A549 (cell line): ENCODE measurements at regions not wholly inside any gene's neighbourhood (a gene's known extent, or its start where the extent isn't known, plus 50 kb on each side); places are given as distances from the start of the nearest gene placed in this dataset.

Experiments used
- CBX8 ChIP-seq: fragments of 200-600 bp; sonication (generic); IDR thresholded peaks from 2 replicates; pipeline ENCODE4 v1.6.1; 2016
- EP300 ChIP-seq, 2 experiments: fragments of >200 bp; sonication (Bioruptor Twin); formaldehyde crosslinking; IDR thresholded peaks; 2 replicates in 1 of 2; 3 replicates in 1 of 2; pipeline ENCODE4 v1.6.1; 2016 to 2017
- HMGXB4 ChIP-seq: fragments of 250-450 bp; sonication (Bioruptor Pico); IDR thresholded peaks from 2 replicates; pipeline ENCODE4 v1.5.0; 2021; ENCODE audit warnings: mild to moderate bottlenecking, moderate library complexity, borderline replicate concordance
- JUN ChIP-seq, 2 experiments: fragments of >200 bp; sonication (Bioruptor Twin); formaldehyde crosslinking; IDR thresholded peaks; 2 replicates in 1 of 2; 3 replicates in 1 of 2; pipeline ENCODE4 v1.6.1; 2016 to 2017
- NR3C1 ChIP-seq: fragments of >200 bp; sonication (Bioruptor Twin); formaldehyde crosslinking; IDR thresholded peaks from 3 replicates; pipeline ENCODE4 v1.6.1; 2017
- RAD21 ChIP-seq, 2 experiments: fragments of >200 bp in 1 of 2; sonication (Bioruptor Twin) in 1 of 2; formaldehyde crosslinking in 1 of 2; IDR thresholded peaks in 1 of 2; conservative IDR thresholded peaks in 1 of 2; 2 replicates in 1 of 2; 3 replicates in 1 of 2; pipeline ENCODE4 v1.6.1; 2012 to 2018; ENCODE audit warnings: inconsistent platforms in 1 of 2
- RCOR1 ChIP-seq: fragments of 150-350 bp; IDR thresholded peaks from 2 replicates; pipeline ENCODE4 v1.6.1; 2014; ENCODE audit warnings: antibody characterized with exemption, low read length, low read depth
- SMC3 ChIP-seq: fragments of >200 bp; sonication (Bioruptor Twin); formaldehyde crosslinking; IDR thresholded peaks from 3 replicates; pipeline ENCODE4 v1.6.1; 2018; ENCODE audit warnings: inconsistent platforms
- SREBF2 ChIP-seq: fragments of 450-650 bp; IDR thresholded peaks from 2 replicates; pipeline ENCODE4 v1.6.1; 2014; ENCODE audit warnings: mild to moderate bottlenecking, moderate library complexity
- TFCP2L1 ChIP-seq: fragments of 250-450 bp; sonication (Bioruptor Pico); IDR thresholded peaks from 2 replicates; pipeline ENCODE4 v1.5.0; 2021; ENCODE audit warnings: mild to moderate bottlenecking
- TF ChIP-seq, protein P1 (sequence below): fragments of >200 bp; sonication (Bioruptor Twin); formaldehyde crosslinking; IDR thresholded peaks from 3 replicates; pipeline ENCODE4 v1.5.1; 2016
- TF ChIP-seq, protein P2 (sequence below): IDR thresholded peaks from 2 replicates; pipeline ENCODE4 v1.6.1; 2012

GRCh38 chr16:85202631-85203461 lies 90.6 kb upstream of the CIBAR2 start:
- no peak for TF ChIP-seq RAD21 (conservative IDR thresholded peaks at IDR 0.05 in 1 of 2, IDR thresholded peaks at IDR 0.05 in 1 of 2)
- no peak for TF ChIP-seq SREBF2
- no peak for TF ChIP-seq SMC3
- TF ChIP-seq, protein P1, sequence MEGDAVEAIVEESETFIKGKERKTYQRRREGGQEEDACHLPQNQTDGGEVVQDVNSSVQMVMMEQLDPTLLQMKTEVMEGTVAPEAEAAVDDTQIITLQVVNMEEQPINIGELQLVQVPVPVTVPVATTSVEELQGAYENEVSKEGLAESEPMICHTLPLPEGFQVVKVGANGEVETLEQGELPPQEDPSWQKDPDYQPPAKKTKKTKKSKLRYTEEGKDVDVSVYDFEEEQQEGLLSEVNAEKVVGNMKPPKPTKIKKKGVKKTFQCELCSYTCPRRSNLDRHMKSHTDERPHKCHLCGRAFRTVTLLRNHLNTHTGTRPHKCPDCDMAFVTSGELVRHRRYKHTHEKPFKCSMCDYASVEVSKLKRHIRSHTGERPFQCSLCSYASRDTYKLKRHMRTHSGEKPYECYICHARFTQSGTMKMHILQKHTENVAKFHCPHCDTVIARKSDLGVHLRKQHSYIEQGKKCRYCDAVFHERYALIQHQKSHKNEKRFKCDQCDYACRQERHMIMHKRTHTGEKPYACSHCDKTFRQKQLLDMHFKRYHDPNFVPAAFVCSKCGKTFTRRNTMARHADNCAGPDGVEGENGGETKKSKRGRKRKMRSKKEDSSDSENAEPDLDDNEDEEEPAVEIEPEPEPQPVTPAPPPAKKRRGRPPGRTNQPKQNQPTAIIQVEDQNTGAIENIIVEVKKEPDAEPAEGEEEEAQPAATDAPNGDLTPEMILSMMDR: no peak
- TF ChIP-seq NR3C1: no peak
- no peak for TF ChIP-seq JUN (IDR thresholded peaks at IDR 0.05)
- TF ChIP-seq EP300 (IDR thresholded peaks at IDR 0.05): no peak
- TF ChIP-seq, protein P2, sequence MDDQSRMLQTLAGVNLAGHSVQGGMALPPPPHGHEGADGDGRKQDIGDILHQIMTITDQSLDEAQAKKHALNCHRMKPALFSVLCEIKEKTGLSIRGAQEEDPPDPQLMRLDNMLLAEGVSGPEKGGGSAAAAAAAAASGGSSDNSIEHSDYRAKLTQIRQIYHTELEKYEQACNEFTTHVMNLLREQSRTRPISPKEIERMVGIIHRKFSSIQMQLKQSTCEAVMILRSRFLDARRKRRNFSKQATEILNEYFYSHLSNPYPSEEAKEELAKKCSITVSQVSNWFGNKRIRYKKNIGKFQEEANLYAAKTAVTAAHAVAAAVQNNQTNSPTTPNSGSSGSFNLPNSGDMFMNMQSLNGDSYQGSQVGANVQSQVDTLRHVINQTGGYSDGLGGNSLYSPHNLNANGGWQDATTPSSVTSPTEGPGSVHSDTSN: no peak
- no peak for TF ChIP-seq CBX8
- no peak for TF ChIP-seq TFCP2L1 (CRISPR knock-in tag)
- TF ChIP-seq RCOR1: no peak
- no peak for TF ChIP-seq HMGXB4 (CRISPR knock-in tag)
